GM12864 (cell line): ENCODE measurements at regions not wholly inside any gene's neighbourhood (a gene's known extent, or its start where the extent isn't known, plus 50 kb on each side); places are given as distances from the start of the nearest gene placed in this dataset.

Experiments
- DNase-seq: peaks from one replicate; pipeline ENCODE4 v3.0.0-alpha.2; 2011; ENCODE audit warnings: low read depth
- H3K4me3 ChIP-seq: 2 replicates; pipeline ENCODE4 v1.5.1; 2011; ENCODE audit warnings: mild to moderate bottlenecking, low read depth, low read length, control low read depth
- TF ChIP-seq, protein P1 (sequence below): IDR thresholded peaks from 2 replicates; pipeline ENCODE4 v1.5.1; 2011; ENCODE audit warnings: low read depth, mild to moderate bottlenecking, moderate library complexity, low read length, control low read depth, inconsistent platforms; ENCODE audit errors: missing control alignments

- no peak overlapping the region for H3K4me3 ChIP-seq
- DNase-seq: no peak
- TF ChIP-seq, protein P1, sequence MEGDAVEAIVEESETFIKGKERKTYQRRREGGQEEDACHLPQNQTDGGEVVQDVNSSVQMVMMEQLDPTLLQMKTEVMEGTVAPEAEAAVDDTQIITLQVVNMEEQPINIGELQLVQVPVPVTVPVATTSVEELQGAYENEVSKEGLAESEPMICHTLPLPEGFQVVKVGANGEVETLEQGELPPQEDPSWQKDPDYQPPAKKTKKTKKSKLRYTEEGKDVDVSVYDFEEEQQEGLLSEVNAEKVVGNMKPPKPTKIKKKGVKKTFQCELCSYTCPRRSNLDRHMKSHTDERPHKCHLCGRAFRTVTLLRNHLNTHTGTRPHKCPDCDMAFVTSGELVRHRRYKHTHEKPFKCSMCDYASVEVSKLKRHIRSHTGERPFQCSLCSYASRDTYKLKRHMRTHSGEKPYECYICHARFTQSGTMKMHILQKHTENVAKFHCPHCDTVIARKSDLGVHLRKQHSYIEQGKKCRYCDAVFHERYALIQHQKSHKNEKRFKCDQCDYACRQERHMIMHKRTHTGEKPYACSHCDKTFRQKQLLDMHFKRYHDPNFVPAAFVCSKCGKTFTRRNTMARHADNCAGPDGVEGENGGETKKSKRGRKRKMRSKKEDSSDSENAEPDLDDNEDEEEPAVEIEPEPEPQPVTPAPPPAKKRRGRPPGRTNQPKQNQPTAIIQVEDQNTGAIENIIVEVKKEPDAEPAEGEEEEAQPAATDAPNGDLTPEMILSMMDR: no peak
Measured at GRCh38 chr10:128286762-128287500, 160.7 kb upstream of the MKI67 start.

DNA sequence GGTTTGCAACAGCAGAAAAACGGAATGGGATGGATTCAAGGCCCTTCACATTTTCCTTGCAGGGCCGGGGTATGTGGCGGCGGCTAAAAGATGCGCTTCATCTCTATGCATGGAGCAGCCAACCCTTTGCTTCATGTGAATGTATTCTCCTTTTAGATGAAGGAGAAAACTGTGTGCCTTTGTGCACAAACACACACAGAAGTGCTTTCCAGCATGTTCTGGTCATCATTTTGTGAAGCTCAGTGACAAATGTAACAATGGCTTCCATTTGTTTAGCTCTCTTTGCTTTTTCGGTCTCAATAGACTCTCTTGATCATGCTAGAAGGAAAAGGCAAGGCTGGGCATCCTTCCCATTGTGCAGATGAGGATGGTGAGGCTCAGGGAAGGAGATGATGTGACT lies 161.7 kb upstream of the MKI67 start:
- DNase-seq: no peak
- H3K4me3 ChIP-seq: no peak overlapping the region
- TF ChIP-seq, protein P1: no peak

DNA sequence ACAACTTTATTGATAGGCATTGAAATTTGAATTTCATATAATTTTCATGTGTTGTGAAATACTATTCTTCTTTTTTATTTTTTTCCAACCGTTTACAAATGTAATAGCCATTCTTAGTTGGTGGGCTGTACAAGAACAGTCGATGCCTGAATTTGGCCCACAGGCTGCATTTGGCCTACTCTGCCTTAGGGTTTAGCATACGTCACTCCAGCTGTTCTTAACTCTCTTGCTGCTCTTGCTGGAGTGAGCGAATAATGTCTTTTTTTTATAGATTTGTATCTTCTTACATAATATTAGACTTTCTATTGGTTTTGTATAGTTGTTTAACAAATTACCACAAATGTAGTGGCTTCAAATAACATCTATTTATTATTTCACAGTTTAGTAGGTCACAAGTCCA lies 163.4 kb upstream of the MKI67 start:
- no peak overlapping the region for H3K4me3 ChIP-seq
- DNase-seq: no peak
- TF ChIP-seq, protein P1: no peak

DNA sequence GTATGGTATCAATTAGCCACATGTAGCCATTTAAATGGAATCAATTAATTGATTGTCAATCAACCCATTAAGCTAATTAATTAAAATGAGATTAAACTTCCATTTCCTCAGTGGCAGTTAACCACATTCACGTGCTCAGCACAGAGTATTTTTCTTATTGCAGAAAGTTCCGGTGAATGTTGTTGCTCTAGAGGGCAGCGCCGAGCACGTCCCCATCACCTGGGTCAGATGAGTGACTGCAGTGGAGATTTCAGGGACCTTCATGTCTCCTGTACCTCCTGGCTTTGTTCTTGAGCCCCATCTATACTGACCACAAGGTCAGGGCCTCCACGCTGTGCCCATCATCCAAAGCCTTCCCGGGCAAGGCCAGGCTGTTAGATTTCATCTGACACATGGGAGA lies 168.8 kb upstream of the MKI67 start:
- no peak for DNase-seq
- TF ChIP-seq, protein P1: no peak
- no peak overlapping the region for H3K4me3 ChIP-seq

GRCh38 chr10:128296253-128297007 lies 170.2 kb upstream of the MKI67 start:
- no peak for DNase-seq
- TF ChIP-seq, protein P1: no peak
- no peak overlapping the region for H3K4me3 ChIP-seq

DNA sequence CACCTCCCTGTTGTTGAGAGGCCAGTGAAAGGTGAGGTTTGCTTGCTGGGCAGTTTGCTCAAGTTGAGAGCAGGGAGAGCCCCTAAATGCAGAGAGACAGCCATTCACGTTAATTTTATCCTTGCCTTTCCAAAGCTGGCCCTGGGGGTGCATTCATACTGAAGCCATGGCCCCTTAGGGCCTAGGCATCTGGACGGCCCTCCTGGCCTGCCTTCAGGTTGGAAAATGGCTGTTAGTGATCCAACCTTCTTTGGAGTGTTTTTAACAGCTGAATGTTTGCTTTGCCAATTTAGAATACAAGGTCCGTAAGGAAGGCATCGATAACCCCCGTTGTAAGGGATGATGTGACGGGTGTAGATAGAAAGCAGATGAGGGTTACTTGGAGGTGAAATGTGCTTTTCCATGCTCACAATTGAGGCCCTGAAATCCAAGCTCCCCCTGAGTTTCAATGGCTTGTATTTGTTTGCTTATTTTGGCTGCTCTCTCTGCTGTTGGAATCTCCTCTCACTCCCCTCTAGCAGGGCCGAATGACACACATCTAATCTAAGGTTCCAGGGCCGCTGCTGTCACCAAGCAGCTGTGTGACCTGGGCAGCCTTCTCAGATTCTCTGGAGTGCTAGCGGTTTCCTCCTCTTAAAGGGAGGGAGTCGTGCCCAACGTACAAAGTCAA lies 171.6 kb upstream of the MKI67 start:
- H3K4me3 ChIP-seq: no peak overlapping the region
- TF ChIP-seq, protein P1: no peak
- DNase-seq: no peak
